Neural cell (in vitro differentiated cells): ENCODE measurements at regions not wholly inside any gene's neighbourhood (a gene's known extent, or its start where the extent isn't known, plus 50 kb on each side); places are given as distances from the start of the nearest gene placed in this dataset.

ENCODE experiments used
- CTCF ChIP-seq: fragments of 450-650 bp; IDR thresholded peaks from 2 replicates; pipeline ENCODE4 v1.5.1; 2014; ENCODE audit warnings: antibody characterized with exemption, mild to moderate bottlenecking, moderate library complexity; ENCODE audit not compliant: poor library complexity, severe bottlenecking
- EP300 ChIP-seq: fragments of 450-650 bp; conservative IDR thresholded peaks from 2 replicates; pipeline ENCODE4 v1.6.1; 2014; ENCODE audit warnings: antibody characterized with exemption, mild to moderate bottlenecking, moderate library complexity; ENCODE audit not compliant: poor library complexity, severe bottlenecking
- EZH2 ChIP-seq: fragments of 200-600, 300-800 bp; shearing (Covaris generic), sonication (generic); IDR thresholded peaks from 2 replicates; pipeline ENCODE4 v1.6.1; 2014; ENCODE audit warnings: antibody characterized with exemption, low read length, borderline replicate concordance, mild to moderate bottlenecking; ENCODE audit not compliant: insufficient read depth, poor library complexity, severe bottlenecking

- TF ChIP-seq CTCF (no peak), EZH2 (no peak), EP300 (no peak)
Observed at GRCh38 chr4:126530996-126531585, 1101.7 kb upstream of the INTU start.
